Gastrocnemius medialis (tissue), 4 donors: ENCODE measurements at regions not wholly inside any gene's neighbourhood (a gene's known extent, or its start where the extent isn't known, plus 50 kb on each side); places are given as distances from the start of the nearest gene placed in this dataset.
A peak's percentile ranks its signal among the peaks of the same experiment; 100 is the strongest.

ENCODE experiments used
- ATAC-seq, 2 donors: fragments of 150-250 bp; one replicate each; pipeline ENCODE4 v1.9.1; 2016
- DNase-seq, 2 donors: peaks; one replicate each; pipeline ENCODE4 v3.0.0-alpha.2; 2019
- H3K27ac ChIP-seq, 4 donors: fragments of 200-600 bp; sonication (generic); 1 replicate in 1 of 4; 2 replicates in 3 of 4; pipeline ENCODE4 v1.5.1; 2016 to 2018; ENCODE audit warnings: mild to moderate bottlenecking in 2 of 4, moderate library complexity in 1 of 4
- H3K27me3 ChIP-seq, 3 donors: fragments of 200-600 bp; sonication (generic) in 2 of 3; 1 replicate in 1 of 3; 2 replicates in 2 of 3; pipeline versions ENCODE4 v1.5.1 to v1.6.0; 2016 to 2019; ENCODE audit warnings: mild to moderate bottlenecking in 1 of 3, moderate library complexity in 1 of 3
- H3K36me3 ChIP-seq, 2 donors: fragments of 200-600 bp; sonication (generic) in 1 of 2; one replicate each; pipeline ENCODE4 v1.5.1; 2017 to 2018
- H3K4me1 ChIP-seq, 2 donors: fragments of 200-600 bp; sonication (generic) in 1 of 2; one replicate each; pipeline ENCODE4 v1.5.1; 2016 to 2017; ENCODE audit warnings: mild to moderate bottlenecking in 2 of 2
- H3K4me3 ChIP-seq, 4 donors: fragments of 200-600 bp; sonication (generic) in 3 of 4; 1 replicate in 1 of 4; 2 replicates in 3 of 4; pipeline ENCODE4 v1.5.1; 2016 to 2019; ENCODE audit warnings: mild to moderate bottlenecking in 2 of 4
- H3K9me3 ChIP-seq, 3 donors: fragments of 200-600 bp; sonication (generic) in 2 of 3; 1 replicate in 1 of 3; 2 replicates in 2 of 3; pipeline ENCODE4 v1.5.1; 2016 to 2019
- CTCF ChIP-seq, 5 experiments: fragments of 450-650 bp in 3 of 5; fragments of 200-600 bp in 2 of 5; sonication (generic) in 2 of 5; IDR thresholded peaks in 4 of 5; conservative IDR thresholded peaks in 1 of 5; 1 replicate in 4 of 5; 2 replicates in 1 of 5; pipeline ENCODE4 v1.5.1; 2016 to 2019; ENCODE audit warnings: antibody characterized with exemption in 5 of 5, mild to moderate bottlenecking in 3 of 5, moderate library complexity in 3 of 5
- POLR2A ChIP-seq, 2 donors: fragments of 450-650 bp; IDR thresholded peaks; one replicate each; pipeline ENCODE4 v1.6.1; 2017; ENCODE audit warnings: antibody characterized with exemption in 2 of 2, mild to moderate bottlenecking in 2 of 2, moderate library complexity in 2 of 2
- in situ Hi-C, 4 donors: fragments of 200-750 bp; cut with MboI; loops; one replicate each; pipeline versions ENCODE4 v1.15.0 to v1.8.0; 2017; ENCODE audit warnings: low sequenced_read_pairs in 4 of 4
- intact Hi-C: fragments of 100-400 bp; cut with DNase I; formaldehyde crosslinking; loops from one replicate; pipeline ENCODE4 v1.15.1; 2023; ENCODE audit warnings: low total_unique reads

- no peaks in the 10 kb centered on the region for H3K9me3 ChIP-seq
These were observed 133.5 kb upstream of the SGO1 start for GRCh38 chr3:20319551-20319950.

GRCh38 chr3:20317616-20318015 lies 131.6 kb upstream of the SGO1 start:
- Histone ChIP-seq H3K4me3 (no peak overlapping the region), H3K27ac (no peak overlapping the region), H3K9me3 (no peaks in the 10 kb centered on the region), H3K27me3 (no peaks in the 10 kb centered on the region), H3K36me3 (no peaks in the 10 kb centered on the region), H3K4me1 (peaks cover 0 to 9% of the 10 kb centered on the region in 2 donors)
- ATAC-seq (no peak), DNase-seq (no peak)
- in situ Hi-C loops (no loop called here), intact Hi-C loops (no loop called here)
- TF ChIP-seq POLR2A (IDR thresholded peaks at IDR 0.05) (no peak), CTCF (IDR thresholded peaks at IDR 0.05 in 4 of 5, conservative IDR thresholded peaks at IDR 0.05 in 1 of 5) (no peak)

More at GRCh38 chr3:20319551-20319950, 133.5 kb upstream of the SGO1 start:
- no peak for ATAC-seq
- in situ Hi-C loops (no loop called here), intact Hi-C loops (no loop called here)
- peaks cover 0 to 9% of the 10 kb centered on the region in 2 donors for H3K4me1 ChIP-seq
- H3K4me3 ChIP-seq, result no peak overlapping the region
- TF ChIP-seq POLR2A (IDR thresholded peaks at IDR 0.05) (no peak), CTCF (IDR thresholded peaks at IDR 0.05 in 4 of 5, conservative IDR thresholded peaks at IDR 0.05 in 1 of 5) (no peak)
- H3K36me3 ChIP-seq, result no peaks in the 10 kb centered on the region
- no peak overlapping the region for H3K27ac ChIP-seq
- no peaks in the 10 kb centered on the region for H3K27me3 ChIP-seq
- no peak for DNase-seq

- Histone ChIP-seq H3K4me3 (no peak overlapping the region), H3K27ac (no peak overlapping the region), H3K36me3 (no peaks in the 10 kb centered on the region), H3K4me1 (peaks cover 0 to 9% of the 10 kb centered on the region in 2 donors), H3K9me3 (no peaks in the 10 kb centered on the region), H3K27me3 (no peaks in the 10 kb centered on the region)
- TF ChIP-seq POLR2A (IDR thresholded peaks at IDR 0.05) (no peak), CTCF (IDR thresholded peaks at IDR 0.05 in 4 of 5, conservative IDR thresholded peaks at IDR 0.05 in 1 of 5) (no peak)
- ATAC-seq (no peak), DNase-seq (no peak)
- in situ Hi-C loops (no loop called here), intact Hi-C loops (no loop called here)
These were observed 130.2 kb upstream of the SGO1 start for GRCh38 chr3:20316238-20316637.

GRCh38 chr3:20310629-20311028 lies 124.6 kb upstream of the SGO1 start:
- H3K36me3 ChIP-seq, result no peaks in the 10 kb centered on the region
- H3K27ac ChIP-seq, result no peak overlapping the region
- ATAC-seq, result peak in 1 of 2 donors; percentile 68

More at GRCh38 chr3:20310629-20311028, 124.6 kb upstream of the SGO1 start:
- intact Hi-C loops, result no loop called here
- no peaks in the 10 kb centered on the region for H3K9me3 ChIP-seq
- in situ Hi-C loops, result no loop called here
- no peaks in the 10 kb centered on the region for H3K4me1 ChIP-seq
- no peak overlapping the region for H3K4me3 ChIP-seq
- TF ChIP-seq CTCF (IDR thresholded peaks at IDR 0.05 in 4 of 5, conservative IDR thresholded peaks at IDR 0.05 in 1 of 5) (no peak), POLR2A (IDR thresholded peaks at IDR 0.05) (no peak)
- H3K27me3 ChIP-seq, result no peaks in the 10 kb centered on the region
- no peak for DNase-seq
